ENCODE measurements at regions not wholly inside any gene's neighbourhood (a gene's known extent, or its start where the extent isn't known, plus 50 kb on each side); places are given as distances from the start of the nearest gene placed in this dataset.

DNA sequence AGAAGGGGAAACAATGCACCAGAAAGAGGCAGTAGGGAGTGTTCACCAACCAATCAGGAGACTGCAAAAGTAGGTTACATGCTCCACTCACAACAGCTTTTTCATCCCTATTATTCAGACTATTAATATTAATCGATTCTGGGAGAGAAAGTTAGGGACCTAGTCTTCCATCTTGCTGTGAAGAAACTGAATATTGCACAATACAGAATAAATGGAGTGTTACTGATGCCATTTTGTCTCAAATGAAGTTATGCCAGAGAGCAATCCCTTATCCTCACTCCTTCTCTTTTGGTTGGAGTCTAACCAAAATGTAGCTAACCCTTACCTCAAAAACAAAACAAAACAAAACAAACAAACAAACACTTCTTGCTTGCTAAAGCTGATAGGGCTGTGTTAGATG lies 1120.9 kb upstream of the GYPC start:
- DNase-seq, result no peak

DNA sequence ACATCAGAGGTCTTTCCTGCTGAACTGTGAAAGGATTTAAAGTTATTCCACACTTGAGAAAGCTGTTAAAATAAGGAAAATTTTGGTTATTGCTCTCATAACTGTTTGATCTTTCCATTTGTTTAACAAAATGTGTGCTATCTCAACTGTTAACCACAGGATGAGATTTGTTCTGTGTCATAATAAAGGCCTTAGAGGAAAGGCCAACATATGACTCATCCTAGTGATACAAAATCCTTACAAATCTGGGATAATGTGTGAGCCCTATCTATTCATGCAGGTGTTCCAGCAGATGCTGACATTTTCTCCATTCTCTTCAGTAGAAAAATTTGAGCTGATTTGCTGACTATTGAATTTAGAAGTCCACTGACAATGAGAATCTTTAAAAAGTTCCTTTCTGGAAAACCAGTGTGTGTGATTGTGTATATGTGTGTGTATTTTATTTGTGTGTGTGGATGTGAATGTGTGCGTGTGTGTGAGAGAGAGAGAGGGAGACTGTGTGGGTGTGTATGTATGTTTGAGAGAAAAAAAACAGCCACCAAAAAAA lies 1111.9 kb upstream of the GYPC start:
- DNase-seq, result no peak

DNA sequence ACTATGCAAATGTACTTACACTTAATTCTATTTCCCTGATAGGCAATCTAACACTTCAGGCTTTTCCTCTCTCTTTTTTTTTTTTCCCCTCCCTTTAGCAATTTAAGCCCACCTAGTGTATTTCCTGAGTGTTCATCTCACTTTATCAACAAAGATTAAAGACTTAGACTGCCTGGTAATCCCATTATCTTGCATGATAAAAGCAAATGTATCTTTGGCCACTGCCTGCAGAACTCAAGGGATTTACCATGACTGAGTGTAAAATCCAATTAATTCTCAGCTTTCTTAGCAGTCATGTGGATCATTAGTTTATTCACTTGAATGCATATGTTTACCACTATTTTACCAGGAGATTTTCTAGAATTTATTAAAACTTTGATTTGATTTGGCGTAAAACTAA lies 1102.2 kb upstream of the GYPC start:
- DNase-seq, result no peak

DNA sequence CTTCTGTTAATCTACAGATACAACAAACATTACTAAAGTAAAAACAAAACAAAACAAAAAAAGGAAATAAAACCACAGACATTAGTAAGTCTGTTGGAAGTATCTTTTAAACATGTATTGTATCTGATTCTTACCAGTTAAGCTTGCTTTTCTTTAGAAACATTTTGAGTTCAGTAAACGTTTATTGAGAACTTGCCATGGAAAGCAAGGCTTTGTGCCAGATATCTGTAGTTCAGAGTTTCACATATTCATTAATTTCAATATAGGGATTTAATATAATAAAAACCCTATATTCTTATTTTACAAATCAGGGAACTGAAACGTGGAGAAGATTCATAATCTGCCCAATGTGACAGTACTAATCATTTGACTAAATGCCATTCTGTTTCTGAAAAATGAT lies 1101.0 kb upstream of the GYPC start:
- DNase-seq, result no peak

DNA sequence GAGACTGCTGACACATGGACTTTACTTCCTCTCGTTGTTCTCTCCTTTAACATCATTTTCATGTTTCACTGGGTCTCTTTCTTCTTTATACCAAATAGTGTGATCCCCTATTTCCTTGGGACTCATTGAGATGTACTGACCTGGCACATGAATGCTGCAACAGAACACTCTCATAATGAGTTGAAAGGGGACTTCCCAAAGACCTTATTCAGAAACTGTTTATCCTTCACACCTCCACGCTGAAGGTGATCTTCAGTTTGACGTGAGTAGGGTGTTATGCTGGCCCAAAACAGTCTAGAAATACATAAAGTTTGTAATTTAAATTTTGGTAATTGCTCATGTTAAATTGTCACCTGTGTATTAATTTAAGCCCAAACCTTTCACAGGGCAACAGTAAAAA lies 1096.8 kb upstream of the GYPC start:
- DNase-seq, result no peak

DNA sequence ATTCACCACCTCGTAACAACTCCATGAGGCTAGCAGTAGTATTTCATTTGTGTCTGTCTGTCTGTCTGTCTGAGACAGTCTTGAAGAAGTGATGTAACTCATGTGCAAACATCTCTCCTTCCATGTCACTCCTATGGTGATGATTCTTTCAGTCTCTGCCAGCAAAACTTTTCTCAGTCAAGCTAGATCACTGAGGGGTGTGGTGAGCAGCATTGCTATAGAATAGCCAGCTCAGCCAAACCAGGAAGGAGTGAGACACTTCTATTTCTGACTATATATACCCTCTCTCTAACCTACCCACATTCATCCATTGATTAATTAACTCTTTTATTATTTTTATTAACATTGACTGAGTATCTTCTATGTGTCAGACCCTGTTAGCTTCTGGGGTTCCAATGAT lies 1095.1 kb upstream of the GYPC start:
- DNase-seq, result no peak

DNA sequence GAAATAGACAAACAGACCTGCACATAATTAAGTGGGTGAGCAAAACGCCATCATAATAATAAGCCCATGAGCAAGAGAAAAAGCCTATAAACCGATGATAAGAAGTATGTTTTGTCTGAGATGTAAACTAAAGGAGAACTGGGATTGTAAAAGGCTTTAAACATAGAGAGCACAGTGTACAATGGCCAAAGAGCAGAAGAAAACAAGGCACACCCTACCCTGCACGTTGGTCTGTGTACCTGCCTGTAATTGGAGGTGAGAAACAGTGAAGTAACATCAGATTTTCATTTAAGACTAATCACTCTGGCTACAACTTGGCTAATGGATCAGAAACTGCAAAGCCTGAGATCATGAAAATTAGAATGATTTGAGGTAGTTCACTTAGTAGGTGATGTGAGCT lies 1094.7 kb upstream of the GYPC start:
- no peak for DNase-seq

DNA sequence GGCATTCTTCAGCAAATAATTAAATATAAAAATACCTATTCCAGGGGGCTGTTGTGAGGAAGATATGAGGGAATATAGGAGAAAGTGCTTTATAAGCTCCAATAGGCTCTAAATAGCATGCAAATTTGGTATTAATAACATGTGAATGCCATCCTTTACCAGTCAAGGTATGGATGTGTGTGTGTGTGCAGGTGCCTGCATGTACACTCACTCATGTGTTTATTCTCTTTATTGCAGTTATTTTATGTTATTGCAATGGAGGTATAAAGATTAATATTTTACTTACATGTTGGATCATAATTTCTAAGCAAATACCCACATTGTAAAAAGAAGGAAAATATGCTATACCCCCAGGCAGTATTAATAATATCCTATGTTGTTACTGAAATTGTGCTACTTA lies 1093.0 kb upstream of the GYPC start:
- DNase-seq, result no peak

DNA sequence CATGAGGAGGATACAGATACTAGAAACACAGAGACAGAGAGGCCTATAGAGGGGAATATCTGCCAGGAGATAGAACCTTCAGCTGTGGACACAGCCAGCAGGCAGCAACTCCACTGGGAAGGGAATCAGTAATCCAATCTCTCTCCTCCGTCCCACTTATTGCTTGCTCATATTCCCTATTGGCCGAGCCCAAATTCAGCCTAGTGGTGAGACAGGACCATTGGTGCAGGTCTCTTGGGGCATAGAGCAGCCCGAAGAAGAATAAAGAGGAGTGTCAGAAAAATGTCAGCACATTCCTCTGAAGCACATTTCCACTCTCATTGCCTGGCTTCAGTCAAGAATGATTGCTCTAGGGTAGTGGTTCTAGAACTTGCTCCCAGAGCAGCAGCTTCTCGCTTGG lies 1091.5 kb upstream of the GYPC start:
- no peak for DNase-seq

DNA sequence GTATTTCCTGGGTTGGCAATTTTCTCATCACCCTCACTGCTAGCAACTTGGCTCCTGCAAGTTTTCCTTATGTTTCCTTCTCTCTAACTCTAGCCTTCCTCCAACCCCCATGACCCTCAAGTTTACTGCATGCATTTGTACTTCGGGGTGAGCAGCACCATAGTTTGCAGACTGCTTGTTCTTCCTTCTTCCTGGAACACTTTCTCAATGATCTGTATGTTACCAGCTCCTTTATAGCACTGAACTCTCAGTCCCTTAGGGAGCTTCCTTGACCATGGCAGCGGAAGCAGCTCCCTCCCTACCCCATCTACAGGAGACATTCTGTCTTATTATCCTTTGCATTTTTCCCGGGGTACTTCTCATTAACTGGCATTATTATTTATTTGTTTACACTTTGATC lies 1089.5 kb upstream of the GYPC start:
- DNase-seq, result no peak

DNA sequence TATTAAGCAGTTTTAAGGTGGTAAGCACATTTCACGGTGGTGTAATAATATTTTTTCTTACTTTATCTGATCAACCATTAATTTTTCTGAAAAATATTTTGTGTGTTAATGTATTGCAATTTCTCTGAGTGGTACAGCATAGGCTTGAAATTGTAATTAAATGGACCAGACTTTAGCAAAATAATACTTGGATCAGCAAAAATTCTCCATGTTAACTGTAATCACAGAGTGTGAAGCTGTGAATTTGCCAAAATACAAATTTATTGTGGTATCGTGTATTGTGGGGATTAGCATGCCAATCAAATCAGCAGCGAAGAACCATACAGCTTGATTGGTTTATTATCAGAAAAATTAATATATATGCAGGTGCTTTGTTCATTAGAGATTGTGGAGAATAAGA lies 1088.9 kb upstream of the GYPC start:
- no peak for DNase-seq

DNA sequence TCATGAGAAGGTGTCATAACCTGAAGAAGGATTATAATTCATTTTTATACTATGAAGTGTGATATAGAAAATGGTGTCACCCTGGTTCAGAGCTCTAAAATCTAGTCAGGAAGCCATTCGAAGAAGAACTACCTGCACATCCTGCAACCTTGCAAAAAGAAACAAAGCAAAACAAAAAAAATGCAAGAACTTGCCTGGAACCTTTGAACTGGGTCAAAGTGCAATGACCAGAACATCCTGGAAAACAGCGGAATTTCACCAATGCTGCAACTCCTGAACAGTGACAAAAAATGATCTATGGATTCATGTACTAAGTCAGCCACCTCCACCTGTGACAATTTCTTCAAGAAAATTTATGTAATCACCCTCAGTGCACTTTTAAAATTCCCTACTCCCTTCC lies 1083.3 kb upstream of the GYPC start:
- DNase-seq, result no peak

DNA sequence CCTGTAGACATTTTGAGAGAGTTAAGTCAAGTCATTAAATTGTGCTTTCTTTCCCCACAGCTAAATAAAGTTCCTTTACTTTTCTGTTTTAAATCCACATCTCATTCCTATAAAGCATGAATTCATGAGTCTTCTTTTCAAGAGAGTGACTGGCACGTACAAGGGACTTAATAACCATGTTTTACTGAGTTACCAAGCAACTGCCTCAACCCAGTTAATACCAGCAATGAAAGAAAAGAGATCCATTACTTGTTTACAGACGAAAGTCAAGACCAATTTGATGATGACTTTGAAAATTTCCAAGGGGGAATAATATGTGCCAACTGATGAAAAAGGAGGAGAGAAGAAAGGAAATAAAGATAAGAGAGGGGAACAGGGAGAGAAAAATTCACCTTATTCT lies 1082.5 kb upstream of the GYPC start:
- no peak for DNase-seq

DNA sequence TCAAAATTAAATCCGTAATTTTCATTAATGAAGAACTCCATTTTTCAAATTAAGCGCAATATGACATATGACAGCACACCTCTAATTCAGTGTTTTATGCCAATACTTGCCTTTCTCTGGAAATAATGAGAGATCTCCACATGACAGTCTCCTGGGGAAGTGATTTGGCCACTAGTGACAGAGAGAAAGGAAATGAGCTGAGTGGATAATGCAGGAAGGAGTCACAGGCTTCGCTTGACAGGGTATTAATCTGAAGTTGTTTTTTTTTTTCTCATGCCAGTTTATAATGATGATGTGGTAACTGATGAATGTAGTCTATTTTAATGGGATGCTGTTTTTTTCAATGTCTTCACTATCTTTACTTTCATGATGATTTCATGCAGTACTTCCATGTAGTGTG lies 1079.4 kb upstream of the GYPC start:
- DNase-seq, result no peak

DNA sequence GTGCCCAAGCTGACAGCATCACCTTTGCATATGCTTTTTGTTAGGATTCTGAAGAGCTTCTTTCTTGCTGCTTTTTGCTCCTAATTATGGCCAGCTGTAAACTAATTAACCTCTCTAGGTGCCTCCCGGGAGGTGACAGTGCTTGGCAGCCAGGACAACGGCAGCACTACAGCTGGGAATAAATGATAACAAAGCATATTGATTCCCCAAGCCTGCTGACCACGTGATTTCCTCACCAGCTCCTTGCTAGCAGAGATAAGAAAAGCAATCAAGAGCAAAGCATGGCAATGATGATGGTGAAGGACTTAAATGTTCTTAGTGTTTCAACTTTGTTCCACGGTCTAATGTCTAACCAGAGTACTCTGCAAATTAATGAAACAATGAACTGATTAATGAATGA lies 1074.4 kb upstream of the GYPC start:
- DNase-seq, result no peak

DNA sequence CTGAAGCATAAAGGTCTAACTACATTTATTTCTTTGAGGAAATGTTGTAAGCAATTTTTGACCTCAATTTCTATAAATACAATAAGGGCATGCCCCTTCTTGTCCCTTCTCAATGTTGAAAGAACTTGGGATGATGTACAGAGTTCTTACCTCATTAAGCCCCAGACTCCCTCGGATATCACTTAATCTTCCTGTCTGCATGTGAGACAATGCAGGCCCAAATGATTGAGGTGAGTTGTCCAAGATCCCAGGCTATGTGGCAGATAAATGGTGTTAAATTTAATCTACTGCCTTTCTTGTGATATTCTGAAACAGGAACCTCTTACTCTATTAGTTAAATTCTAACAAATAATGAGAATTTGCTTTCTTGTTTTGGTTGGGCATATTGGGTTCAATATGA lies 1073.4 kb upstream of the GYPC start:
- no peak for DNase-seq

DNA sequence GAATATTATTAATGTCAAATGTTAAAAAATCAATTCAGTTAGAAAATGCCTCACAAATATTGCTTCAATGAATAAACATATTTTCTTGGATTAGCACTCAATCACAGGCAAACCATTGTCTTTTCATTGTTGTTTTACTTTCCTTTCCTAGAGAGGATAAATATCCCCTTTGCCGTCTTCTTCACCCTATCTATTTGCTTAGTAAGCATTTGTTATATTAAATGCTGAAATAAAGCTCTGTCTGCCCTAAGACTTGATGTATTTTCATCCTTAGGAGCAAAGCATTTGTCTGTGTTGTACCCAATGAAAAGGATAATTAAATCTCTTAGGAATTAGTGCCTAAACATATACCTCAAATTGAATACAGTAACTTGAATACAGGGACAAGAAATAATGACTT lies 1071.2 kb upstream of the GYPC start:
- no peak for DNase-seq

DNA sequence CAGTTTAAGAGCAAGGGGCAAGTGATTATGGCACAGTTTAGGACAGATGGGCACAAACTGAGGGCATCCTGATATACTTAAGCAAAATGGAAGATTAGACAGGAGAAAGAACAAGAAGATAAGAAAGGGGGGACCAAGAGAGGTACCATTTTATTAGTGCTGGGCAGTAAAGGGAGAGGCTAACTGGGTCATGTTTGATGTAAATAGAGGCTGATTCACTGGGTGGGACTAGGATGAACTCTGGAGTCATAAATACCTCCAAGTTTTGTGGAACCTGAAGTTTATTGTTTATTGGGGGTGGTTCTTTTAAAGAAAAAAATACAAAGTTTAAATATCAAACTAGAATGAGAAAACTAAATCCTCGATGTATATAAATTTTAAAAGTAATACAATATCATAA lies 1067.2 kb upstream of the GYPC start:
- DNase-seq, result no peak

DNA sequence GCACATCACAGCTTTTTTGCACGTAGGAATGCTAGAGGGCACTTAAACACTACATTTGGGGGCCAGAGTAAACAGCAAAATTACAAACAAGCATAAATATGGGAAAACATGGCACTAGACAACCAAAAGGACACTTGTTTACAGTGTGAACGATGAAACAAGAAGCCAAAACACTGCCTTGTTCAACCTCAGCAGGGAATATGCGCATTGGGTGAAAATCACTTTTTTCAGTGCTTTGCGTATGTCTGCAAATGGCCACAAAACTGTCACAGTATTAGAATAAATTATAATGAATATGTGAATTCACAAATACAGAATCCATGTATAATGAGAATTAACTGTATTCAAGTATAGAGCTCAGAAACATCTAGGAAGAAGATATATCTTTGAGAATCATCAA lies 1064.0 kb upstream of the GYPC start:
- DNase-seq, result no peak

DNA sequence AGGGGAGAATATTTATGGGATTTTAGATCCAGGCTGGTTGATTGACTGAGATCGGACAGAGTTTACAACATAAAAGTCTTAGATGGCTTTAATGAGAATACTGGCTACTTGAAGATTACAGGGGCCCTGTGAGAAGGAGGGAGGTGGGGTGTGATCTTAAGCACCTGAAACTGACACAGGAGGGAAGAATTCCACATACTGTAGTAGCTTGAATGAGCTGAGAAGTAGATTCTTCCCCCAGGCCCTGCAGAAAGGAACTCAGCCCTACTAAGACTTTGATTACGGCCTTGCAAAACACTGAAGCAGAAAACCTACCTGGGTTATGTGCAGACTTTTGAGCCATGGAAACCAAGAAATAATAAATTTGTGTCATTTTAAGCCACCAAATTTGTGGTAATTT lies 1062.9 kb upstream of the GYPC start:
- DNase-seq, result no peak

DNA sequence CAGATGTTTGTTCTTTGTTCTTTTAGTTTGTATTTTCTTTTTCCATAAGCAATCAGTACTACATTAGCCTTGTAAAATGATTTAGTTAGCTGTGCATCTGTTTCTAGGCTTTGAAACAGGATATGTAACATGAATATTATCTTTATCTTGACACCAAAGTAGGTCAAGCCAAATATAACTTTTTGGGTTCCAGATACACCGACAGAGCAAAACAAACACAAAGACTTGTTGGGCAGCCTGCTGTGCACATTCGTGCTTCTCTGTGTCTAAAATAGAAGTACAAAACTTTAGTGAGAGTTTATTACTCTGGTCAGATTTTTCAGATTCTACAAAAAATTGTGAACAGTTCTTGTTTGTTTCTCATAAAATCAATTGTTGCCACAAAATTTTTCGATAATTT lies 1059.3 kb upstream of the GYPC start:
- no peak for DNase-seq

DNA sequence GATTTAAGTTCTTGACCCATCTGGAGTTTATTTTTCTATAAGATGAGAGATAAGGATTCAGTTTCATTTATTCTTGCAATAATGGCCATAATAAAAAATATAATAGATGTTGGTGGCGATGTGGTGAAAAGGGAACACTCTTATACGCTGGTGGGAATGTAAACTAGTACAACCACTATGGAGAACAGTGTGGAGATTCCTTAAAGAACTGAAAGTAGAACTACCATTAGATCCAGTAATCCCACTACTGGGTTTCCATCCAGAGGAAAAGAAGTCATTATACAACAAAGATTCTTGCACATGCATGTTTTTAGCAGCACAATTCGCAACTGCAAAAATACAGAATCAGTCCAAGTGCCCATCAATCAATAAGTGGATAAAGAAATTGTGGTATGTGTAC lies 1040.5 kb upstream of the GYPC start:
- no peak for DNase-seq

DNA sequence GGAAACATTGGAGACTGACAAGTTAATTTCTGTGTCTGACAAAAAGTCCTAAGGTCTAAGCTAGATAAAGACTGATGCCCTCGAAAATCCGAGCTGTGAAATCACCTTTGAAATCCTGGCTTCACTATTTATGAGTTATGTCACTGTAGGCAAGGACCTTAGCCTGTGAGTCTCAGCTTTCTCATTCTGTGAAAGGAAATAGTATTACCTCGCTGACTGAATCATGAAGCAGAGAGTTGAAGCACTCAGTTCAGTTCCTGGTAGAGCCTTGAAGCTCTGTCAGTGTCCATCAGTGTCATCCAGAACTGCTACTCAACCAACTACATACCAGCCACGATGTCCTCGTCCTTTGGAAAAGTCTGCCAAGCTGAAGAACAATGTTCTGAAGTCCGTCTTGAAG lies 1025.6 kb upstream of the GYPC start:
- DNase-seq, result no peak

DNA sequence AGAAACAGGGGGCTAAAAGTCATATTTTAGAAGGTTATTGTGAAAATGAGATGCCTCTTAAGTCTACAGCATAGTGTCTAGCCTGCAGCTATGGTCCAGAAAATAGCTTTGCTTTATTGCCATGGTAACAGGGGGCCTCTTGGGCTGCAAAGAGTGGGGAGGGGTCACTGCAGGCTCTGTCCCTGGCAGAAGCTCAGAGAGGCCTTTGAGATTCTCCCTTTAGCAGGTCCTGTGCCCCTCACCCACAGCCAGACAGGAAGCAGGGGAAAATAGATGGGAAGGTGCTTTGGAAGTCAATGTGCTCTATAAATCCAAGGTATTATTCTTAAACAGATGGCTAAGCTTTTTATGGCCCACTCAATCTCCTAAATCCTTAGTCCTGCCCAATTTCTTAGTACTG lies 1021.3 kb upstream of the GYPC start:
- DNase-seq, result no peak

DNA sequence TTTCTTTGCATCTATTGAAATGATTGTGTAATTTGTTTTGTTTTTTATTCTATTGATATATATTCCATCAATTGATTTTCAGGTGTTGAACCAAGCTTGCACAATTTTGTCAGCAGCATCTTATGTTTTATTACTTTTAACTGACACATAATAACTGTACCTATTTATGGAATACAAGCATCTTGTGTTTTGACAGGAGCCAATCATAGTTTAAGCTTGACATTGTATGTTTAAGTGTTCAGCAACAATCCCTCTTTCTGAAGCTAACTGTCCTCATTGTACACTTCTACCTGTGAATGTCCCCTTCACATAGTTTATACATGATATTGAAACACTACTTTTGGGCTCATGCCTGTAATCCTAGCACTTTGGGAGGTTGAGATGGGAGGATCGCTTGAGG lies 1017.6 kb upstream of the GYPC start:
- DNase-seq, result no peak

DNA sequence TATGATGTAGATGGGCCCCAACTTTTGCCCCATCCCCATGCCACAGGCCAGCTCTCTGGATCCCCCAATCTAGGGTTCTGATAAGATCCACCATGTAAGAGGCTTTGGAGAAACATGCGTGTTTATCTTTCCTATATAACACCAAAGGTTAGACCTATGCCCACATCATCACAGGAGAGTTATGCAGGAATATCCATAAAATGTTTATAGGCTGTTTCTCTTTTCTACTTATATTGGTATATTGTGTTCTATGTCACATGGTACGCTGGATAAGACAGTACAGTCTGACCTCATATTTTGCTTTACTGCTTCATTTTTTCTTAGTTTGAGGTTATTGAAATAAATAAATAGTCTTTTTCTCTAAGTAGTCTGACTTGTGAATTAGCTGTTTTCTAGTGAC lies 1013.9 kb upstream of the GYPC start:
- DNase-seq, result no peak

Measured in suppressor macrophage treated with lipopolysaccharide for 4 hours (primary cell).